DMS53 treated with DMSO at 0.1 percent for 48 hours (cell line): ENCODE measurements at regions not wholly inside any gene's neighbourhood (a gene's known extent, or its start where the extent isn't known, plus 50 kb on each side); places are given as distances from the start of the nearest gene placed in this dataset.
"Not testable (repeated sequence)": the region's sequence is repeated elsewhere in the genome, so short reads cannot be mapped to it uniquely, and the experiment has no call there.

ENCODE experiments used
- DNase-seq: peaks from one replicate; lab custom pipeline; 2025; ENCODE audit not compliant: unreplicated experiment; lab: John Stamatoyannopoulos, UW

GRCh38 chr4:63315651-63316050, 1093.6 kb downstream of the TECRL start:
- no peak for DNase-seq

GRCh38 chr4:63308697-63309096, 1100.6 kb downstream of the TECRL start:
- no peak for DNase-seq

- no peak for DNase-seq
Measured at GRCh38 chr4:63302792-63303191, 1106.5 kb downstream of the TECRL start.

DNA sequence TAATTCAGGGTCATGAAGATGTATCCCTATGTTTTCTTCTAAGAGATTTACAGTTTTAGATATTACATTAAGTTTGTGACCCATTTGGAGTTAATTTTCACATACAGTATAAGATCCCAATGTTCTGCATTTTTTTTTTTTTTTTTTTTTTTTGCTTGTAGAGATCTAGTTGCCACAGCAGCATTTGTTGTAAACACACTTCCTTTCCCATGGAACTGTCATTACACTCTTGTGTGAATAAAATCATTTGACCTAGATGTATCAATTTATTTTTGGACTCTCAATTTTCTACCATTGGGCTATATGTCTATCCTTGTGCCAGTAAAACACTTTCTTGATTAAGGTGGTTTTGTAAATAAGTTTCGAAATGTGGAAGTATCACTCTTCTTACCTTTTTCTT, 1107.2 kb downstream of the TECRL start:
- no peak for DNase-seq

DNA sequence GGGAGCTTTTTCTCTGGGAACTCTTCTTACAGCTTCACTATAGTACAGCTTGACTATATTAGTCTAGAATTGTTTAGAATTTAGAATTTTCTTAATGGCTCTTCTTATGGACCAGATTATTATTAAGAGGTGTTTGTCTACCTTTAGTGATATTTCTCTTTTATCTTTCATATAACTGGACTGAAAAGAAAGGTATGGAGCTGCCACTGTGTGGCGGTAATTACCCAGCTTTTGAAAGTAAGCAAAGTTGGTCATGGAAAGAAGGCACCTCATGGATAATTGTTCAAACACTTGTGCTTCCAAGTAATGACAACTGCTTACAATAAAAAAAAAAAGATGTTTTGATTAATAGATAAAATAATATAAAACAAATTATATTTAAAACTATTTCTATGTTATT, 1112.5 kb downstream of the TECRL start:
- peak; percentile 7 for DNase-seq

GRCh38 chr4:63275491-63275890, 1133.8 kb downstream of the TECRL start:
- DNase-seq, result no peak

DNA sequence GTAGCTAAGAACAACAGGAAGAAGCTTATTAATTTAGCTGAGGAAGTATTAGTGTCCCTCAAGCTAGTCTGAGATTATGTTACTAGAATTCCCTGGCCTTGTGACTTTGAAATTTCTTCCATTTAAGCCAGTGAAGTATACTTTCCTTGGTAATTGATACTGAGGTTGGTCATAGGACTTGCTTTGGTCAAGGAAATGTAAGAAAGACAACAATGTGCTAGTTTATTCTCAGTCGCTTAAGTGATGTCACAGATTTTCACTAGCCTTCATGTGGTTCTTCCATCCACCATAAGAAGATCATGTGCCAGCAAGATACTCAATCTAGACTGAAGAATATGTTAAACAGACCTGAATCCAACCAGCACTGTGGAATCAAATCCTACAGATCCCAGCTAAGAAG, 1140.1 kb downstream of the TECRL start:
- no peak for DNase-seq

DNA sequence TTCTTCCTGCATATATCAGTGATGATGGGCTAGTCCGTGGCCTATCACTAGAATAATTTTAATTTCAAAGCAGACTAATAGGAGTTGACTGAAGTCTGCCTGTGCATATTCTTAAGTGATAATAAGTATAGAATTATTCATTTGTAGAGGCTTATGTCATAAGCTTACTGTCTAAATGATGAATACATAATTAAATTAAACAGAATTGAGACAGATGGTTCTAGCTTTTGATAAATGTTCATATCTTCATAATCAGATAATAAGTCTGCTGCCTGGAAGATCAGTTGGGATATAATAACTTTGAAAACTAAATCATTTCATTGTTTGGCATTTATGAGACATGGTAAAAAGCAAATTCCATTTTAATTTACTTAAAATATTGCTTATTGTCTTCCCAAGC, 1175.6 kb downstream of the TECRL start:
- DNase-seq, result no peak

GRCh38 chr4:63232058-63232457, 1177.2 kb downstream of the TECRL start:
- DNase-seq, result no peak

- DNase-seq, result no peak
Measured at GRCh38 chr4:63226229-63226628, 1183.0 kb downstream of the TECRL start.

DNA sequence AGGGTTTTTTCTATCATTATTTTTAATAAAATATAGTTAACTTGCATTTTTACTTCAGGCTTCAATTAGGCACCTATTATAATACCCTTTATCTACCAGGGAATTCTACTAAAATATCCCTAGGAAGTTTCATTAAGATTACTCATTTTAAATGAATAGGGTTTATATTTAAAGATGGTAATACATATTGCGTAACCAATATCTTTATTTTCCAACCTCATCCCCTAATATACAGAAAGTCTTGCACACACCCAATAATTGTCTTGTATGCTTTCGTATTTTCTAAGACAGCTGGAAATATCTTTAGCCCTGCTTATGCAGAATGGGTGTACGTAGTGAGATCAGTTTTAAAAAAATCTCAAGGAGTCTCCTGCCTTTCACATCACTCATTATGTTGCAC, 1186.8 kb downstream of the TECRL start:
- DNase-seq, result no peak

GRCh38 chr4:63221477-63221876, 1187.8 kb downstream of the TECRL start:
- no peak for DNase-seq

GRCh38 chr4:63218856-63219255, 1190.4 kb downstream of the TECRL start:
- DNase-seq, result no peak

DNA sequence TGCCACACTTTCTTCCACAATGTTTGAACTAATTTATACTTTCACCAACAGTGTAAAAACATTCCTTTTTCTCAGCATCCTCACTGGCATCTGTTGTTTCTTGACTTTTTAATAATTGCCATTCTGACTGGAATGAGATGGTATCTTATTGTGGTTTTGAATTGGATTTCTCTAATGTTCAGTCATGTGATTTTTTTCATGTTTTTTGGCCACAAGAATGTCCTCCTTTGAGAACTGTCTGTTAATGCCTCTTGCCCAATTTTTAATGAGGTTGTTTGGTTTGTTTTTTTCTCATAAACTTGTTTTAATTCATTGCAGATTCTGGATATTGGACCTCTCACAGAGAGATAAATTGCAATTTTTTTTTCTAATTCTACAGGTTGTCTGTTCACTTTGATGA, 1195.2 kb downstream of the TECRL start:
- DNase-seq, result no peak

- DNase-seq, result no peak
Measured at GRCh38 chr4:63211776-63212479, 1197.3 kb downstream of the TECRL start.

DNA sequence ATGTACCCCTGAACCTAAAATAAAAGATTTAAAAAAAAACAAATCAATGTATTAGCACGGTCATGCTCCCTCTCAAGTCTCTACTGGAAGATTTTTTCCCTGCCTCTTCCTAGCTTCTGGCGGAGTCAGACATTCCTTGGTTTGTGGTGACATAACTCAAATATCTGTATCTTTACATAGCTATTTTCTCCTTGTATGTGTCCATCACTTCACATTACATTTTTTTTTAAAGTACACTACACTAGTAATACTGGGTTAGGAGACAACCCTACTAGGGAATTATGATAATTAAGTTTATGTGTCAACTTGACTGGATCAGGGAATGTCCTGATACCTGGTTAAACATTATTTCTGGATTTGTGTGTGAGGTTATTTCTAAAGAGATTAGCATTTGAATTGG, 1197.9 kb downstream of the TECRL start:
- DNase-seq, result no peak

DNA sequence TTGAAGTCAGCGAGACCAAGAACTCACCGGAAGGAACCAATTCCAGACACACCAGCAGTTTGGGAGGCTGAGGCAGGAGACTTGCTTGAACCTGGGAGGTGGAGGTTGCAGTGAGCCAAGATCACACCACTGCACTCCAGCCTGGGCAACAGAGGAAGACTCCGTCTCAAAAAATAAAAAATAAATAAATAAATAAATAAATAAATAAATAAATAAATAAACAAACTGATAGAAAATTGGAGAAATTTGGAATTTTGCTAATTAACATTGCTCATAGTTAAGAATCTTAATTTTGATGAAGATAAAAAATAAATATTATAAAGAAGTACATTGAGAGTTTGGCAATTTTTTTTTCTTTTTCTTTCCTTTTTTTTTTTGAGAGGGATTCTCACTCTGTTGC, 1216.2 kb downstream of the TECRL start:
- DNase-seq, result not testable (repeated sequence)

DNA sequence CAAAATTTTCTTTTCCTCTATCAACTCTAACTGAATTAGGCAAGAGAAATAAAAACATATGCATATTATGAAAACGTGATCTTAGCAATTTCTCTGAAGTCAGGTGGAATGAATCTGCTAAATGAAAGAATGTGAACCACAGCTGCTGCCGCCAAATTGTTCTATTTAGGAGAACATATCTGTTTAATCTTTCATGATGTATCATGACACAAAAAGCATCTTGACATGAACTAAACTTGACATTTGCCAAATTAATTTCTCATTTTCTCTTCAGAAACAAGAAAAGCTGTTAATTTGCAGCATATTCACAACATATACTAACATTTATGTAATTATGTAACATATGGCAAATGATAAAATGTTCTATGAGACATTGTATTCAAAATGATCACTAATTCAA, 1237.9 kb downstream of the TECRL start:
- DNase-seq, result no peak

DNA sequence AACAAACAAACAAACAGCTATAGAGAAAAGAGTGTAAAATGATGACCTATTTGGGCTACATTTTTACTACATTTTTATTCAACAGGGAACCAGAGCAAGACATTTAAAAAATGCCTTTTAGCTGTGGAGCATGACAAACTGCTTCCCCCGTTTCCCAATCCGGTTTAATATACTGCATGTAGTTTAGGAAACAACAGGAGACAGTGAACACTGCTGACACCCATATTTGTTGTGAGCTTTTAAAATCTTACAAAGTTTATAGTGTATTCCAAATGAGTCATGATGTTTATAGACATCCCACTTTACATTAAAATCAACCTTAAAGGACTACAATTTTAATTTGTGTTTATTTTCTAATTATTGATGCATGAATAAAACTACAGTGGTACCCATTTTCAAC, 1238.3 kb downstream of the TECRL start:
- no peak for DNase-seq

DNA sequence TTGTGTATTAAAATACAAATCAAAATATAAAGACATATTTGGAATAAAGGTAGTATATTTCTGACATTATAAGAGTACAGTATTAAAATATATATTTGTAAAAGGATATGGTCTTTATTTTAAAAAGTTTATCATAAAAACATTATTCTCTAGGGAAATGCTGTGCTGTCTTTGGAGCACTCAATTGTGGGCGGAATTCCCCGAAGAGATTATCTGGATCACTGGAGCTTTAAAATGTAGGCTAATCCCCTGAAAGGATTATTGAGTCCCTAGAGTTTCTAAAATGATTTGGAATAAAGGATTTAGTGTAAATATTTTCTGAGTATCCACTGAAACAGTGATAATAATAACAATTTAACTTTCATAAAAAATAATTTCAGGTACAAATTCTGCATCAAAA, 1239.4 kb downstream of the TECRL start:
- DNase-seq, result no peak

- DNase-seq, result no peak
Measured at GRCh38 chr4:63155561-63155960, 1253.7 kb downstream of the TECRL start.

DNA sequence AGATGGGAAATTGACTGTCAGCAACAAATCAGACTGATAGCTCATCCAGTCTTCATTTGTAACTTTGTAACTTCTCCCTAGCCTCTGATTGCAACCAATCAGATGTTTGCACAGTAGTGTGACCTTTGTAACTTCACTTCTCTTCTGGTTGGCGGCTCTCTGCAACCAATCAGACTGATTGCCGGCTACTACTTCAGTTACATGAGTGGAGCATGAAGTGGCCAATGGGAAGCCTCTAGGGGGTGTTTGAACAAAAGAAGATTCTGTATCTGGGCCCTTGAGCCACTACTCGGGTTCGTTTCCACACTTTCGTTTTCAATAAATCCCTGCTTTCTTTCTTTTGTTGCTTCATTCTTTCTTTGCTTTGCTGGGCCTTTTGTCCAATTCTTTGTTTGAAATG, 1285.8 kb downstream of the TECRL start:
- DNase-seq, result no peak

- DNase-seq, result no peak
Measured at GRCh38 chr4:63122955-63123354, 1286.3 kb downstream of the TECRL start.
